ENCODE measurements at regions not wholly inside any gene's neighbourhood (a gene's known extent, or its start where the extent isn't known, plus 50 kb on each side); places are given as distances from the start of the nearest gene placed in this dataset.

GRCh38 chr5:63135291-63135690 lies 556.7 kb downstream of the LRRC70 start:
- no peak for TF ChIP-seq CTCF (IDR thresholded peaks at IDR 0.05)
- TF ChIP-seq POLR2A (IDR thresholded peaks at IDR 0.05) = no peak
